H1 (cell line): ENCODE measurements at regions not wholly inside any gene's neighbourhood (a gene's known extent, or its start where the extent isn't known, plus 50 kb on each side); places are given as distances from the start of the nearest gene placed in this dataset.

Experiments
- CTCF ChIA-PET: fragments of 300-600 bp; sonication (Branson Sonifier 250); formaldehyde crosslinking; loops from one replicate; lab custom pipeline; 2021; ENCODE audit not compliant: partially characterized antibody; lab: Charles Lee
- POLR2A ChIA-PET: fragments of 300-600 bp; sonication (Branson Sonifier 250); formaldehyde crosslinking; loops from one replicate; lab custom pipeline; 2021; ENCODE audit warnings: inconsistent platforms; ENCODE audit not compliant: partially characterized antibody; lab: Charles Lee
- DNase-seq, 2 experiments: peaks; one replicate each; pipeline versions ENCODE4 v3.0.0 to v3.0.0-alpha.2; 2010 to 2022; ENCODE audit warnings: low spot score in 2 of 2, low read depth in 1 of 2, mixed read lengths in 1 of 2
- FAIRE-seq: peaks from 2 replicates; lab custom pipeline; 2011; peaks lifted over from hg19 to GRCh38; lab: Jason Lieb, UNC
- H2AFZ ChIP-seq: 2 replicates; pipeline ENCODE4 v1.8.1; 2012; ENCODE audit warnings: low read length, inconsistent platforms
- H2AK5ac ChIP-seq: 2 replicates; pipeline ENCODE4 v1.6.1; 2013; ENCODE audit warnings: low read depth, low read length
- H2BK120ac ChIP-seq: replicated peaks from 2 replicates; pipeline ENCODE3; 2013; ENCODE audit warnings: low read depth, low read length, inconsistent platforms
- H2BK12ac ChIP-seq: 2 replicates; pipeline ENCODE4 v1.6.1; 2013; ENCODE audit warnings: low read depth, low read length
- H2BK15ac ChIP-seq: 2 replicates; pipeline ENCODE4 v1.6.1; 2013; ENCODE audit warnings: low read length
- H2BK20ac ChIP-seq: 2 replicates; pipeline ENCODE4 v1.6.1; 2013; ENCODE audit warnings: low read length
- H2BK5ac ChIP-seq: 2 replicates; pipeline ENCODE4 v1.6.1; 2013; ENCODE audit warnings: low read depth, low read length
- H3K14ac ChIP-seq: 2 replicates; pipeline ENCODE4 v1.6.1; 2013; ENCODE audit warnings: inconsistent platforms; ENCODE audit not compliant: insufficient read length
- H3K18ac ChIP-seq: 2 replicates; pipeline ENCODE4 v1.6.1; 2013; ENCODE audit warnings: low read length; ENCODE audit errors: extremely low read depth
- H3K23ac ChIP-seq: 2 replicates; pipeline ENCODE4 v1.6.1; 2013; ENCODE audit warnings: inconsistent platforms; ENCODE audit not compliant: insufficient read length
- H3K23me2 ChIP-seq: 2 replicates; pipeline ENCODE4 v1.6.1; 2013; ENCODE audit warnings: low read depth, low read length
- H3K27ac ChIP-seq: 2 replicates; pipeline ENCODE4 v1.6.1; 2011; ENCODE audit warnings: low read depth, low read length, inconsistent platforms
- H3K27me3 ChIP-seq, 4 experiments: replicated peaks in 1 of 4; 1 replicate in 1 of 4; 2 replicates in 3 of 4; pipeline versions ENCODE4 v1.6.1 to v1.8.1; 2011 to 2013; ENCODE audit warnings: low read length in 3 of 4, mild to moderate bottlenecking in 3 of 4, inconsistent platforms in 2 of 4, mixed read lengths in 2 of 4, moderate library complexity in 1 of 4; ENCODE audit not compliant: control insufficient read depth in 3 of 4, insufficient read depth in 3 of 4; ENCODE audit errors: extremely low read depth in 1 of 4
- H3K36me3 ChIP-seq, 4 experiments: 2 replicates each; pipeline versions ENCODE4 v1.6.1 to v1.8.1; 2011 to 2013; ENCODE audit warnings: mild to moderate bottlenecking in 4 of 4, low read length in 3 of 4, moderate library complexity in 2 of 4, control low read depth in 1 of 4, inconsistent platforms in 1 of 4; ENCODE audit not compliant: insufficient read depth in 4 of 4, control insufficient read depth in 2 of 4
- H3K4ac ChIP-seq: replicated peaks from 2 replicates; pipeline ENCODE3; 2013; ENCODE audit warnings: low read length, low read depth, mixed read lengths, inconsistent platforms; ENCODE audit not compliant: insufficient read length
- H3K4me1 ChIP-seq, 4 experiments: replicated peaks in 1 of 4; 1 replicate in 1 of 4; 2 replicates in 3 of 4; pipeline versions ENCODE4 v1.6.1 to v1.8.1; 2011 to 2013; ENCODE audit warnings: low read length in 3 of 4, inconsistent platforms in 2 of 4, mixed read lengths in 1 of 4; ENCODE audit not compliant: insufficient read depth in 4 of 4, control insufficient read depth in 3 of 4
- H3K4me2 ChIP-seq, 2 experiments: 2 replicates each; pipeline versions ENCODE4 v1.6.1 to v1.8.1; 2011 to 2013; ENCODE audit warnings: low read depth in 2 of 2, low read length in 2 of 2, control low read depth in 1 of 2, inconsistent platforms in 1 of 2, mild to moderate bottlenecking in 1 of 2; ENCODE audit not compliant: insufficient read depth in 1 of 2
- H3K4me3 ChIP-seq, 4 experiments: fragments of 200-600, 300-600 bp in 1 of 4; sonication (generic), shearing (Covaris generic), sonication (Bioruptor Twin) in 1 of 4; 2 replicates each; pipeline versions ENCODE4 v1.5.1 to v1.8.1; 2011 to 2016; ENCODE audit warnings: low read length in 4 of 4, low read depth in 3 of 4, control low read depth in 2 of 4, inconsistent platforms in 2 of 4, mild to moderate bottlenecking in 2 of 4, mixed read lengths in 1 of 4, moderate library complexity in 1 of 4; ENCODE audit not compliant: insufficient read depth in 2 of 4; ENCODE audit errors: extremely low read depth in 1 of 4
- H3K56ac ChIP-seq: replicated peaks from 2 replicates; pipeline ENCODE3; 2013; ENCODE audit warnings: low read depth, mild to moderate bottlenecking, mixed read lengths, low read length, inconsistent platforms; ENCODE audit not compliant: insufficient read length
- H3K79me1 ChIP-seq: 2 replicates; pipeline ENCODE4 v1.6.1; 2013; ENCODE audit warnings: low read depth, low read length, control low read depth
- H3K79me2 ChIP-seq, 2 experiments: 2 replicates each; pipeline versions ENCODE4 v1.6.1 to v1.8.1; 2012 to 2013; ENCODE audit warnings: low read length in 2 of 2, mild to moderate bottlenecking in 2 of 2, inconsistent platforms in 1 of 2; ENCODE audit not compliant: insufficient read depth in 2 of 2, control insufficient read depth in 1 of 2
- H3K9ac ChIP-seq, 4 experiments: replicated peaks in 1 of 4; 1 replicate in 1 of 4; 2 replicates in 3 of 4; pipeline versions ENCODE4 v1.6.1 to v1.8.1; 2011 to 2013; ENCODE audit warnings: low read depth in 3 of 4, low read length in 3 of 4, control low read depth in 2 of 4, mild to moderate bottlenecking in 2 of 4, moderate library complexity in 2 of 4, inconsistent platforms in 1 of 4; ENCODE audit errors: extremely low read depth in 1 of 4
- H3K9me3 ChIP-seq, 2 experiments: 2 replicates each; pipeline versions ENCODE4 v1.6.1 to v1.8.1; 2012 to 2013; ENCODE audit warnings: mild to moderate bottlenecking in 2 of 2, moderate library complexity in 2 of 2, control low read depth in 1 of 2, inconsistent platforms in 1 of 2, low read depth in 1 of 2, low read length in 1 of 2, mixed read lengths in 1 of 2; ENCODE audit not compliant: insufficient read depth in 2 of 2
- H4K20me1 ChIP-seq, 2 experiments: replicated peaks in 1 of 2; 2 replicates each; pipeline versions ENCODE3 to v1.8.1; 2011 to 2013; ENCODE audit warnings: inconsistent platforms in 2 of 2, low read length in 2 of 2, mild to moderate bottlenecking in 1 of 2; ENCODE audit not compliant: insufficient read depth in 2 of 2, control insufficient read depth in 1 of 2
- H4K5ac ChIP-seq: 2 replicates; pipeline ENCODE4 v1.6.1; 2013; ENCODE audit warnings: low read length, low read depth, mixed read lengths, inconsistent platforms; ENCODE audit not compliant: insufficient read length
- H4K8ac ChIP-seq: 2 replicates; pipeline ENCODE4 v1.8.0; 2013; ENCODE audit warnings: mild to moderate bottlenecking, moderate library complexity, low read length, inconsistent platforms; ENCODE audit not compliant: insufficient read depth; ENCODE audit errors: extremely low read depth
- H4K91ac ChIP-seq: replicated peaks from 2 replicates; pipeline ENCODE3; 2013; ENCODE audit warnings: low read length, mixed read lengths, inconsistent platforms; ENCODE audit not compliant: insufficient read length
- ATF3 ChIP-seq: IDR thresholded peaks from 2 replicates; pipeline ENCODE4 v1.6.1; 2011; ENCODE audit warnings: low read depth, mild to moderate bottlenecking, low read length; ENCODE audit not compliant: insufficient read depth
- CEBPB ChIP-seq: IDR thresholded peaks from 2 replicates; pipeline ENCODE4 v1.6.1; 2012; ENCODE audit warnings: low read depth, low read length
- EP300 ChIP-seq, 2 experiments: IDR thresholded peaks; 1 replicate in 1 of 2; 2 replicates in 1 of 2; pipeline ENCODE4 v1.6.1; 2011 to 2012; ENCODE audit warnings: low read depth in 2 of 2, low read length in 2 of 2, mild to moderate bottlenecking in 2 of 2, borderline replicate concordance in 1 of 2, inconsistent platforms in 1 of 2, moderate library complexity in 1 of 2
- FOSL1 ChIP-seq: IDR thresholded peaks from 2 replicates; pipeline ENCODE4 v1.6.1; 2011; ENCODE audit warnings: mild to moderate bottlenecking, low read depth, low read length, moderate library complexity; ENCODE audit not compliant: insufficient read depth
- NRF1 ChIP-seq: IDR thresholded peaks from 2 replicates; pipeline ENCODE4 v1.6.1; 2011; ENCODE audit warnings: mild to moderate bottlenecking, low read depth, low read length, improper control_type of control experiment
- SAP30 ChIP-seq: fragments of 300-600 bp; sonication (generic); IDR thresholded peaks from 2 replicates; pipeline ENCODE4 v1.7.1; 2012; ENCODE audit warnings: low read length, moderate library complexity, mild to moderate bottlenecking, inconsistent platforms; ENCODE audit not compliant: insufficient read depth, insufficient replicate concordance
- SP1 ChIP-seq: IDR thresholded peaks from 2 replicates; pipeline ENCODE4 v1.6.1; 2011; ENCODE audit warnings: low read depth, low read length
- SP4 ChIP-seq: IDR thresholded peaks from 2 replicates; pipeline ENCODE4 v1.6.1; 2012; ENCODE audit warnings: low read length, inconsistent platforms
- SRF ChIP-seq: IDR thresholded peaks from 2 replicates; pipeline ENCODE4 v1.6.1; 2011; ENCODE audit warnings: mild to moderate bottlenecking, low read depth, low read length, moderate library complexity
- YY1 ChIP-seq: IDR thresholded peaks from 2 replicates; pipeline ENCODE4 v1.6.1; 2011; ENCODE audit warnings: low read depth, mild to moderate bottlenecking, low read length
- WGBS, 2 experiments: shearing (Covaris generic) in 1 of 2; methylation state at CpG; one replicate each; pipeline versions ENCODE4 v1.1.6 to v1.1.7; 2013 to 2015; ENCODE audit warnings: low lambda C conversion rate in 2 of 2, mixed read lengths in 2 of 2, inconsistent platforms in 1 of 2, low coverage in 1 of 2, missing lambda C conversion rate in 1 of 2; ENCODE audit not compliant: insufficient replicate concordance in 2 of 2, insufficient coverage in 1 of 2, insufficient read length in 1 of 2; ENCODE audit errors: extremely low coverage in 1 of 2, missing lambda C conversion rate in 1 of 2; 5-methylcytosine and 5-hydroxymethylcytosine counted together

GRCh38 chr12:77248036-77248435, 182.7 kb upstream of the E2F7 start:
- POLR2A ChIA-PET, result no interaction called here
- WGBS, 2 experiments, result 93% methylated on average over 2 of the region's 2 CpGs; no CpG with 5 or more reads in 1 of the 2 experiments
- H3K18ac ChIP-seq, result no peak overlapping the region
- TF ChIP-seq ATF3, result no peak
- no peak for TF ChIP-seq SP1
- TF ChIP-seq YY1, result no peak
- TF ChIP-seq EP300 (IDR thresholded peaks at IDR 0.05; ENCODE audit: borderline replicate concordance in 1 of 2, low read depth in 2 of 2, low read length in 2 of 2), result no peak
- no peak for TF ChIP-seq NRF1
- TF ChIP-seq FOSL1, result no peak
- no peak for TF ChIP-seq SP4
- no peak for TF ChIP-seq CEBPB
- no peak for TF ChIP-seq SAP30
- TF ChIP-seq SRF, result no peak

More at GRCh38 chr12:77248036-77248435, 182.7 kb upstream of the E2F7 start:
- no peak overlapping the region for H3K4me2 ChIP-seq
- H3K4ac ChIP-seq, result no peak overlapping the region
- H3K23ac ChIP-seq, result no peak overlapping the region
- H3K9me3 ChIP-seq, result no peaks in the 10 kb centered on the region
- no peaks in the 10 kb centered on the region for H3K27me3 ChIP-seq
- H2BK12ac ChIP-seq, result no peak overlapping the region
- H3K27ac ChIP-seq, result no peak overlapping the region
- no peak overlapping the region for H3K14ac ChIP-seq
- H4K8ac ChIP-seq, result no peak overlapping the region
- no peak overlapping the region for H2BK120ac ChIP-seq
- H4K91ac ChIP-seq, result no peak overlapping the region
- H2BK15ac ChIP-seq, result no peak overlapping the region
- no peaks in the 10 kb centered on the region for H3K79me2 ChIP-seq
- no peaks in the 10 kb centered on the region for H3K23me2 ChIP-seq
- no peaks in the 10 kb centered on the region for H4K20me1 ChIP-seq
- H2AFZ ChIP-seq, result no peak overlapping the region
- H3K4me3 ChIP-seq, result no peak overlapping the region
- H2BK5ac ChIP-seq, result no peak overlapping the region
- H3K9ac ChIP-seq, result no peak overlapping the region
- no peak overlapping the region for H4K5ac ChIP-seq
- H2BK20ac ChIP-seq, result no peak overlapping the region
- H3K4me1 ChIP-seq, result no peaks in the 10 kb centered on the region
- H2AK5ac ChIP-seq, result no peak overlapping the region
- no peaks in the 10 kb centered on the region for H3K79me1 ChIP-seq
- CTCF ChIA-PET, result no interaction called here
- no peak overlapping the region for H3K56ac ChIP-seq
- no peaks in the 10 kb centered on the region for H3K36me3 ChIP-seq
- no peak for FAIRE-seq
- no peak for DNase-seq
